Dendritic cell treated with granulocyte-macrophage colony-stimulating factor and Interleukin-4, amounts not matched to agents 40 ng/mL and 50 ng/mL, for 4 days (primary cell): ENCODE measurements at regions not wholly inside any gene's neighbourhood (a gene's known extent, or its start where the extent isn't known, plus 50 kb on each side); places are given as distances from the start of the nearest gene placed in this dataset.

Experiments used
- H3K27ac Mint-ChIP-seq: one replicate; pipeline ENCODE4 v1.8.0; 2022; ENCODE audit warnings: mild to moderate bottlenecking, mixed read lengths
- H3K27me3 Mint-ChIP-seq: one replicate; pipeline ENCODE4 v1.8.0; 2022; ENCODE audit warnings: mild to moderate bottlenecking, mixed read lengths
- H3K36me3 Mint-ChIP-seq: one replicate; pipeline ENCODE4 v1.8.0; 2022; ENCODE audit warnings: low read depth, mixed read lengths
- H3K4me1 Mint-ChIP-seq: one replicate; pipeline ENCODE4 v1.8.0; 2022; ENCODE audit warnings: low read depth, mixed read lengths
- H3K4me3 Mint-ChIP-seq: one replicate; pipeline ENCODE4 v1.8.0; 2022; ENCODE audit warnings: mild to moderate bottlenecking, moderate library complexity, mixed read lengths
- H3K9me3 Mint-ChIP-seq: one replicate; pipeline ENCODE4 v1.8.0; 2022; ENCODE audit warnings: mixed read lengths
- intact Hi-C: fragments of 100-400 bp; cut with micrococcal nuclease; formaldehyde crosslinking; loops from one replicate; pipeline ENCODE4 v1.15.0; 2022

GRCh38 chr6:17021539-17021889 lies 80.3 kb upstream of the STMND1 start:
- no peaks in the 10 kb centered on the region for H3K27me3 Mint-ChIP-seq
- H3K27ac Mint-ChIP-seq, result no peak overlapping the region
- H3K4me3 Mint-ChIP-seq, result no peak overlapping the region
- intact Hi-C loops, result no loop called here
- no peaks in the 10 kb centered on the region for H3K36me3 Mint-ChIP-seq
- peaks cover 2% of the 10 kb centered on the region for H3K4me1 Mint-ChIP-seq
- peaks cover 10% of the 10 kb centered on the region for H3K9me3 Mint-ChIP-seq

GRCh38 chr6:17020889-17021538 lies 80.8 kb upstream of the STMND1 start:
- H3K27ac Mint-ChIP-seq, result no peak overlapping the region
- H3K4me1 Mint-ChIP-seq, result peaks cover 5% of the 10 kb centered on the region
- H3K27me3 Mint-ChIP-seq, result no peaks in the 10 kb centered on the region
- H3K9me3 Mint-ChIP-seq, result peaks cover 10% of the 10 kb centered on the region
- H3K4me3 Mint-ChIP-seq, result no peak overlapping the region
- intact Hi-C loops, result no loop called here
- H3K36me3 Mint-ChIP-seq, result no peaks in the 10 kb centered on the region

- Mint-ChIP-seq H3K4me3 (no peak overlapping the region), H3K4me1 (peaks cover 5% of the 10 kb centered on the region), H3K36me3 (no peaks in the 10 kb centered on the region), H3K27me3 (peaks cover 2% of the 10 kb centered on the region), H3K27ac (no peak overlapping the region), H3K9me3 (no peaks in the 10 kb centered on the region)
- intact Hi-C loops, result no loop called here
These were observed 83.4 kb upstream of the STMND1 start for GRCh38 chr6:17018425-17018824.

- Mint-ChIP-seq H3K27ac (no peak overlapping the region), H3K4me1 (peaks cover 5% of the 10 kb centered on the region), H3K36me3 (no peaks in the 10 kb centered on the region), H3K9me3 (no peaks in the 10 kb centered on the region), H3K4me3 (no peak overlapping the region), H3K27me3 (peaks cover 2% of the 10 kb centered on the region)
- intact Hi-C loops, result no loop called here
These were observed 84.4 kb upstream of the STMND1 start for GRCh38 chr6:17017416-17017815.

- Mint-ChIP-seq H3K27ac (peak overlapping the region; percentile 64), H3K36me3 (no peaks in the 10 kb centered on the region)
- intact Hi-C loops, result no loop called here
These were observed 86.1 kb upstream of the STMND1 start for GRCh38 chr6:17015551-17016381.

GRCh38 chr6:17015144-17015543 lies 86.7 kb upstream of the STMND1 start:
- no peaks in the 10 kb centered on the region for H3K36me3 Mint-ChIP-seq
- no peak overlapping the region for H3K4me3 Mint-ChIP-seq
- no peak overlapping the region for H3K27ac Mint-ChIP-seq
- intact Hi-C loops, result no loop called here
- H3K27me3 Mint-ChIP-seq, result peaks cover 5% of the 10 kb centered on the region
- H3K4me1 Mint-ChIP-seq, result peaks cover 5% of the 10 kb centered on the region
- no peaks in the 10 kb centered on the region for H3K9me3 Mint-ChIP-seq

More at GRCh38 chr6:17015551-17016381, 86.1 kb upstream of the STMND1 start:
- Mint-ChIP-seq H3K4me3 (peak overlapping the region; percentile 81), H3K27me3 (peaks cover 3% of the 10 kb centered on the region), H3K9me3 (no peaks in the 10 kb centered on the region), H3K4me1 (peaks cover 5% of the 10 kb centered on the region)

GRCh38 chr6:17013701-17014100 lies 88.1 kb upstream of the STMND1 start:
- no peak overlapping the region for H3K4me3 Mint-ChIP-seq
- H3K36me3 Mint-ChIP-seq, result no peaks in the 10 kb centered on the region
- intact Hi-C loops, result no loop called here
- H3K27me3 Mint-ChIP-seq, result peaks cover 5% of the 10 kb centered on the region
- H3K9me3 Mint-ChIP-seq, result no peaks in the 10 kb centered on the region
- H3K4me1 Mint-ChIP-seq, result peaks cover 5% of the 10 kb centered on the region
- H3K27ac Mint-ChIP-seq, result no peak overlapping the region

- H3K4me3 Mint-ChIP-seq, result no peak overlapping the region
- H3K4me1 Mint-ChIP-seq, result peaks cover 5% of the 10 kb centered on the region
- peaks cover 6% of the 10 kb centered on the region for H3K9me3 Mint-ChIP-seq
- intact Hi-C loops, result no loop called here
- peaks cover 5% of the 10 kb centered on the region for H3K27me3 Mint-ChIP-seq
- H3K27ac Mint-ChIP-seq, result no peak overlapping the region
- no peaks in the 10 kb centered on the region for H3K36me3 Mint-ChIP-seq
These were observed 89.2 kb upstream of the STMND1 start for GRCh38 chr6:17012421-17013225.

GRCh38 chr6:17011985-17012384 lies 89.9 kb upstream of the STMND1 start:
- no peak overlapping the region for H3K4me3 Mint-ChIP-seq
- peaks cover 8% of the 10 kb centered on the region for H3K9me3 Mint-ChIP-seq
- intact Hi-C loops, result no loop called here
- no peak overlapping the region for H3K27ac Mint-ChIP-seq
- peaks cover 5% of the 10 kb centered on the region for H3K4me1 Mint-ChIP-seq
- no peaks in the 10 kb centered on the region for H3K36me3 Mint-ChIP-seq
- peaks cover 5% of the 10 kb centered on the region for H3K27me3 Mint-ChIP-seq

- Mint-ChIP-seq H3K4me3 (no peak overlapping the region), H3K4me1 (no peaks in the 10 kb centered on the region), H3K27ac (no peak overlapping the region), H3K27me3 (peaks cover 10% of the 10 kb centered on the region), H3K36me3 (no peaks in the 10 kb centered on the region), H3K9me3 (peaks cover 8% of the 10 kb centered on the region)
- intact Hi-C loops, result no loop called here
These were observed 94.1 kb upstream of the STMND1 start for GRCh38 chr6:17007749-17008148.

GRCh38 chr6:17006543-17006942 lies 95.3 kb upstream of the STMND1 start:
- intact Hi-C loops, result no loop called here
- no peaks in the 10 kb centered on the region for H3K4me1 Mint-ChIP-seq
- H3K27me3 Mint-ChIP-seq, result peaks cover 18% of the 10 kb centered on the region
- no peak overlapping the region for H3K4me3 Mint-ChIP-seq
- no peaks in the 10 kb centered on the region for H3K36me3 Mint-ChIP-seq
- H3K27ac Mint-ChIP-seq, result no peak overlapping the region
- peaks cover 8% of the 10 kb centered on the region for H3K9me3 Mint-ChIP-seq

- H3K36me3 Mint-ChIP-seq, result no peaks in the 10 kb centered on the region
- H3K4me1 Mint-ChIP-seq, result no peaks in the 10 kb centered on the region
These were observed 97.6 kb upstream of the STMND1 start for GRCh38 chr6:17004269-17004668.

GRCh38 chr6:17002123-17002522 lies 99.7 kb upstream of the STMND1 start:
- Mint-ChIP-seq H3K4me1 (no peaks in the 10 kb centered on the region), H3K4me3 (no peak overlapping the region), H3K27me3 (peaks cover 31% of the 10 kb centered on the region), H3K27ac (no peak overlapping the region), H3K9me3 (no peaks in the 10 kb centered on the region), H3K36me3 (no peaks in the 10 kb centered on the region)
- intact Hi-C loops, result no loop called here

More at GRCh38 chr6:17004269-17004668, 97.6 kb upstream of the STMND1 start:
- Mint-ChIP-seq H3K9me3 (peaks cover 8% of the 10 kb centered on the region), H3K4me3 (no peak overlapping the region), H3K27ac (no peak overlapping the region), H3K27me3 (peaks cover 21% of the 10 kb centered on the region)
- intact Hi-C loops, result no loop called here

GRCh38 chr6:17001188-17001587 lies 100.7 kb upstream of the STMND1 start:
- intact Hi-C loops, result no loop called here
- Mint-ChIP-seq H3K9me3 (no peaks in the 10 kb centered on the region), H3K27me3 (peaks cover 32% of the 10 kb centered on the region), H3K36me3 (no peaks in the 10 kb centered on the region), H3K4me3 (no peak overlapping the region), H3K27ac (no peak overlapping the region), H3K4me1 (no peaks in the 10 kb centered on the region)
